ENCODE measurements at regions not wholly inside any gene's neighbourhood (a gene's known extent, or its start where the extent isn't known, plus 50 kb on each side); places are given as distances from the start of the nearest gene placed in this dataset.

DNA sequence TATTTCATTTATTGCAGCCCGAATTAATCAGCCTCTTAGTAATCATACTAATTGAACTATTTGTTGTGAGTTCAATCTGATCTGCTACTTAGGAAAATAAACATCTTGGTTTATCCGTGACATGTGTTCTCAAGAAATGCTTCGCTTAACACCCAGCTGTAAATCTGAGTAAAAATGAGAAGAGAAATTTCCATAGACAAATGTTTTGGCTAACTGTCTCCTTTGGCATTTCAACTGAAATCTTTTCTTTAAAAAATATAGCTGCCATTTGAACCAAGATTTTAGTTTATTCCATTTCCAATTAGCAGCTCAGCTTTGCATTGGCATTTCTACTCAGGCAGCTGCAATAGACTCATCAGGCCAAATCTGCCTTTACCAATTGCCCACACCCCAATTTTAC lies 180.5 kb upstream of the PTER start:
- POLR2A ChIA-PET: no interaction called here
- no peak for ATAC-seq
- TF ChIP-seq L3MBTL2 (IDR thresholded peaks at IDR 0.05) (no peak), HCFC1 (IDR thresholded peaks at IDR 0.05; ENCODE audit: low read depth, low read length) (no peak), TGIF2 (CRISPR knock-in tag; IDR thresholded peaks at IDR 0.05) (no peak), NR1H2 (CRISPR knock-in tag; IDR thresholded peaks at IDR 0.05) (no peak)
- TF ChIP-seq, protein P1, sequence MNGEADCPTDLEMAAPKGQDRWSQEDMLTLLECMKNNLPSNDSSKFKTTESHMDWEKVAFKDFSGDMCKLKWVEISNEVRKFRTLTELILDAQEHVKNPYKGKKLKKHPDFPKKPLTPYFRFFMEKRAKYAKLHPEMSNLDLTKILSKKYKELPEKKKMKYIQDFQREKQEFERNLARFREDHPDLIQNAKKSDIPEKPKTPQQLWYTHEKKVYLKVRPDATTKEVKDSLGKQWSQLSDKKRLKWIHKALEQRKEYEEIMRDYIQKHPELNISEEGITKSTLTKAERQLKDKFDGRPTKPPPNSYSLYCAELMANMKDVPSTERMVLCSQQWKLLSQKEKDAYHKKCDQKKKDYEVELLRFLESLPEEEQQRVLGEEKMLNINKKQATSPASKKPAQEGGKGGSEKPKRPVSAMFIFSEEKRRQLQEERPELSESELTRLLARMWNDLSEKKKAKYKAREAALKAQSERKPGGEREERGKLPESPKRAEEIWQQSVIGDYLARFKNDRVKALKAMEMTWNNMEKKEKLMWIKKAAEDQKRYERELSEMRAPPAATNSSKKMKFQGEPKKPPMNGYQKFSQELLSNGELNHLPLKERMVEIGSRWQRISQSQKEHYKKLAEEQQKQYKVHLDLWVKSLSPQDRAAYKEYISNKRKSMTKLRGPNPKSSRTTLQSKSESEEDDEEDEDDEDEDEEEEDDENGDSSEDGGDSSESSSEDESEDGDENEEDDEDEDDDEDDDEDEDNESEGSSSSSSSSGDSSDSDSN (IDR thresholded peaks at IDR 0.05; ENCODE audit: borderline replicate concordance in 1 of 2, low read depth in 2 of 2, low read length in 2 of 2): no peak
- no peak for FAIRE-seq
- CTCF ChIA-PET (ENCODE audit: low intra/inter-chr PET ratio): no interaction called here
- no peaks in the 10 kb centered on the region for H3K4me1 ChIP-seq (replicated peaks in 1 of 2; ENCODE audit: control insufficient read depth in 2 of 2, insufficient read depth in 2 of 2, low read length in 2 of 2)
- no peaks in the 10 kb centered on the region for H3K79me2 ChIP-seq (ENCODE audit: control insufficient read depth, insufficient read depth, low read length)
- no peak overlapping the region for H3K4me3 ChIP-seq
- in situ Hi-C loops (cut with MboI): no loop called here
- no peak overlapping the region for H3K9ac ChIP-seq (ENCODE audit: insufficient read depth in 1 of 2, low read depth in 2 of 2, low read length in 2 of 2)
- H2AFZ ChIP-seq (ENCODE audit: low read depth, low read length): no peak overlapping the region
- DNase-seq (ENCODE audit: extremely low read depth in 1 of 4, low spot score in 3 of 4): no peak
- H3K9me1 ChIP-seq (ENCODE audit: control insufficient read depth, insufficient read depth, low read length): no peaks in the 10 kb centered on the region
- intact Hi-C loops (cut with micrococcal nuclease): no loop called here
- H4K20me1 ChIP-seq (replicated peaks; ENCODE audit: control insufficient read depth, insufficient read depth, low read length): no peaks in the 10 kb centered on the region
- H3K27ac ChIP-seq (ENCODE audit: extremely low read depth, low read depth, low read length): no peak overlapping the region
- H3K4me2 ChIP-seq (ENCODE audit: insufficient read depth, low read length): no peak overlapping the region
- WGBS (ENCODE audit: insufficient coverage, low coverage, missing lambda C conversion rate): 0% methylated on average over 3 of the region's 3 CpGs
- H3K27me3 ChIP-seq (ENCODE audit: control insufficient read depth in 2 of 2, insufficient read depth in 2 of 2, low read length in 2 of 2): no peaks in the 10 kb centered on the region
- H3K36me3 ChIP-seq (ENCODE audit: control insufficient read depth, insufficient read depth, low read length): no peaks in the 10 kb centered on the region
- no TSS peak for BruUV-seq (replicated peaks)
- H3K9me3 ChIP-seq (replicated peaks; ENCODE audit: control insufficient read depth, insufficient read depth, low read depth, low read length): no peaks in the 10 kb centered on the region
